DOHH2 (cell line): ENCODE measurements at regions not wholly inside any gene's neighbourhood (a gene's known extent, or its start where the extent isn't known, plus 50 kb on each side); places are given as distances from the start of the nearest gene placed in this dataset.

Experiments
- H3F3A ChIP-seq: fragments of 200-600 bp; sonication (generic), shearing (Covaris generic); 2 replicates; pipeline ENCODE4 v1.6.0; 2016; ENCODE audit warnings: antibody characterized with exemption, mild to moderate bottlenecking; ENCODE audit not compliant: control insufficient read depth, insufficient read depth
- H3K27ac ChIP-seq: fragments of 200-600 bp; sonication (generic); 2 replicates; pipeline ENCODE4 v1.5.1; 2014; ENCODE audit warnings: low read depth, mild to moderate bottlenecking, low read length, moderate library complexity
- H3K27me3 ChIP-seq: fragments of 200-600 bp; sonication (generic); 2 replicates; pipeline ENCODE4 v1.6.1; 2014; ENCODE audit warnings: mild to moderate bottlenecking, low read length, mixed read lengths; ENCODE audit not compliant: control insufficient read depth
- H3K36me3 ChIP-seq: fragments of 200-600 bp; sonication (generic); 2 replicates; pipeline ENCODE4 v1.6.1; 2014; ENCODE audit warnings: mild to moderate bottlenecking, low read length, moderate library complexity, mixed read lengths; ENCODE audit not compliant: control insufficient read depth
- H3K4me1 ChIP-seq: fragments of 200-600 bp; sonication (generic); 2 replicates; pipeline ENCODE4 v1.6.1; 2014; ENCODE audit warnings: mild to moderate bottlenecking, low read length, mixed read lengths; ENCODE audit not compliant: control insufficient read depth
- H3K4me2 ChIP-seq: fragments of 200-600 bp; sonication (generic); 2 replicates; pipeline ENCODE4 v1.6.0; 2014; ENCODE audit warnings: mild to moderate bottlenecking, low read length, moderate library complexity
- H3K4me3 ChIP-seq: fragments of 200-600 bp; sonication (generic); 2 replicates; pipeline ENCODE4 v1.5.1; 2014; ENCODE audit warnings: mild to moderate bottlenecking, low read length, mixed read lengths
- H3K79me2 ChIP-seq: fragments of 200-600 bp; sonication (generic); 2 replicates; pipeline ENCODE4 v1.6.1; 2014; ENCODE audit warnings: mild to moderate bottlenecking, low read length, mixed read lengths; ENCODE audit not compliant: control insufficient read depth
- H3K9me2 ChIP-seq: fragments of 200-600 bp; sonication (generic); replicated peaks from 2 replicates; pipeline ENCODE4 v1.6.1; 2014; ENCODE audit warnings: mild to moderate bottlenecking, low read length, mixed read lengths; ENCODE audit not compliant: control insufficient read depth
- H3K9me3 ChIP-seq: fragments of 200-600 bp; sonication (generic); 2 replicates; pipeline ENCODE4 v1.6.1; 2014; ENCODE audit warnings: antibody characterized with exemption, low read length, mixed read lengths; ENCODE audit not compliant: control insufficient read depth, insufficient read depth
- H4K20me1 ChIP-seq: fragments of 200-600 bp; sonication (generic); 2 replicates; pipeline ENCODE4 v1.6.0; 2014; ENCODE audit warnings: low read depth, mild to moderate bottlenecking, antibody characterized with exemption, low read length, moderate library complexity; ENCODE audit not compliant: control insufficient read depth, insufficient read depth
- CTCF ChIP-seq: fragments of 200-600 bp; sonication (generic); IDR thresholded peaks from one replicate; pipeline ENCODE4 v1.5.1; 2014; ENCODE audit warnings: antibody characterized with exemption, mild to moderate bottlenecking, low read depth, low read length; ENCODE audit not compliant: poor library complexity, severe bottlenecking
- EZH2phosphoT487 ChIP-seq: fragments of 200-600 bp; sonication (generic); IDR thresholded peaks from 2 replicates; pipeline ENCODE4 v1.6.1; 2017; ENCODE audit warnings: borderline replicate concordance, mild to moderate bottlenecking, antibody characterized with exemption, low read length, moderate library complexity, mixed read lengths

- Histone ChIP-seq H3K9me3 (no peaks in the 10 kb centered on the region), H3F3A (no peaks in the 10 kb centered on the region), H3K36me3 (no peaks in the 10 kb centered on the region), H3K4me2 (no peak overlapping the region), H3K9me2 (no peaks in the 10 kb centered on the region), H3K27me3 (no peaks in the 10 kb centered on the region), H3K4me1 (no peaks in the 10 kb centered on the region), H3K27ac (no peak overlapping the region), H3K4me3 (no peak overlapping the region), H3K79me2 (no peaks in the 10 kb centered on the region), H4K20me1 (no peaks in the 10 kb centered on the region)
- TF ChIP-seq EZH2phosphoT487 (no peak), CTCF (no peak)
These were observed 182.7 kb downstream of the TMEM132E start for GRCh38 chr17:34762078-34762477.

- H3K4me2 ChIP-seq: no peak overlapping the region
- no peaks in the 10 kb centered on the region for H3K27me3 ChIP-seq
- no peak overlapping the region for H3K4me3 ChIP-seq
- no peaks in the 10 kb centered on the region for H3K9me3 ChIP-seq
- H3K27ac ChIP-seq: no peak overlapping the region
- no peak for TF ChIP-seq CTCF
- no peak for TF ChIP-seq EZH2phosphoT487
- H3K4me1 ChIP-seq: no peaks in the 10 kb centered on the region
- H3K79me2 ChIP-seq: no peaks in the 10 kb centered on the region
- no peaks in the 10 kb centered on the region for H3K9me2 ChIP-seq
- no peaks in the 10 kb centered on the region for H3K36me3 ChIP-seq
- no peaks in the 10 kb centered on the region for H4K20me1 ChIP-seq
- H3F3A ChIP-seq: no peaks in the 10 kb centered on the region
These were observed 182.3 kb downstream of the TMEM132E start for GRCh38 chr17:34761646-34762045.

GRCh38 chr17:34760931-34761495 is 181.6 kb downstream of the TMEM132E start:
- Histone ChIP-seq H4K20me1 (no peaks in the 10 kb centered on the region), H3K27me3 (no peaks in the 10 kb centered on the region), H3K4me3 (no peak overlapping the region), H3K4me1 (no peaks in the 10 kb centered on the region), H3K4me2 (no peak overlapping the region), H3F3A (no peaks in the 10 kb centered on the region), H3K79me2 (no peaks in the 10 kb centered on the region), H3K27ac (no peak overlapping the region), H3K9me2 (no peaks in the 10 kb centered on the region), H3K9me3 (no peaks in the 10 kb centered on the region), H3K36me3 (no peaks in the 10 kb centered on the region)
- no peak for TF ChIP-seq CTCF
- no peak for TF ChIP-seq EZH2phosphoT487
